ENCODE measurements at regions not wholly inside any gene's neighbourhood (a gene's known extent, or its start where the extent isn't known, plus 50 kb on each side); places are given as distances from the start of the nearest gene placed in this dataset.

- Histone ChIP-seq H3K4me3 (ENCODE audit: low read length) (no peak overlapping the region), H3K4me1 (ENCODE audit: low read length) (no peaks in the 10 kb centered on the region), H3K27me3 (ENCODE audit: low read length) (no peaks in the 10 kb centered on the region), H3K9me2 (replicated peaks; ENCODE audit: insufficient read depth, low read length) (no peaks in the 10 kb centered on the region), H3K4me2 (ENCODE audit: low read depth, low read length, poor library complexity, severe bottlenecking) (no peak overlapping the region), H3K9me3 (ENCODE audit: low read length) (no peaks in the 10 kb centered on the region), H2AFZ (ENCODE audit: low read length) (no peak overlapping the region), H3K36me3 (ENCODE audit: insufficient read depth, low read length) (no peaks in the 10 kb centered on the region), H3K79me2 (ENCODE audit: low read length) (no peaks in the 10 kb centered on the region), H3K9ac (ENCODE audit: low read length) (no peak overlapping the region), H4K20me1 (ENCODE audit: insufficient read depth, low read depth, low read length) (no peaks in the 10 kb centered on the region), H3K27ac (ENCODE audit: low read length) (no peak overlapping the region)
- no peak for DNase-seq
Observed at GRCh38 chr10:18735711-18736110, 76.5 kb downstream of the ARL5B start.

GRCh38 chr10:18737236-18737635 lies 78.0 kb downstream of the ARL5B start:
- Histone ChIP-seq H4K20me1 (ENCODE audit: insufficient read depth, low read depth, low read length) (no peaks in the 10 kb centered on the region), H3K36me3 (ENCODE audit: insufficient read depth, low read length) (no peaks in the 10 kb centered on the region), H3K4me1 (ENCODE audit: low read length) (no peaks in the 10 kb centered on the region), H3K79me2 (ENCODE audit: low read length) (no peaks in the 10 kb centered on the region), H2AFZ (ENCODE audit: low read length) (no peak overlapping the region), H3K4me3 (ENCODE audit: low read length) (no peak overlapping the region), H3K27ac (ENCODE audit: low read length) (no peak overlapping the region), H3K9me3 (ENCODE audit: low read length) (peaks cover 10% of the 10 kb centered on the region), H3K4me2 (ENCODE audit: low read depth, low read length, poor library complexity, severe bottlenecking) (no peak overlapping the region), H3K9ac (ENCODE audit: low read length) (no peak overlapping the region), H3K27me3 (ENCODE audit: low read length) (no peaks in the 10 kb centered on the region), H3K9me2 (replicated peaks; ENCODE audit: insufficient read depth, low read length) (no peaks in the 10 kb centered on the region)
- DNase-seq = no peak

GRCh38 chr10:18737841-18738240 lies 78.6 kb downstream of the ARL5B start:
- Histone ChIP-seq H3K9me2 (replicated peaks; ENCODE audit: insufficient read depth, low read length) (no peaks in the 10 kb centered on the region), H4K20me1 (ENCODE audit: insufficient read depth, low read depth, low read length) (no peaks in the 10 kb centered on the region), H3K27me3 (ENCODE audit: low read length) (no peaks in the 10 kb centered on the region), H3K4me2 (ENCODE audit: low read depth, low read length, poor library complexity, severe bottlenecking) (no peak overlapping the region), H3K4me3 (ENCODE audit: low read length) (no peak overlapping the region), H3K9ac (ENCODE audit: low read length) (no peak overlapping the region), H2AFZ (ENCODE audit: low read length) (no peak overlapping the region), H3K27ac (ENCODE audit: low read length) (no peak overlapping the region), H3K79me2 (ENCODE audit: low read length) (no peaks in the 10 kb centered on the region), H3K4me1 (ENCODE audit: low read length) (no peaks in the 10 kb centered on the region), H3K9me3 (ENCODE audit: low read length) (peaks cover 10% of the 10 kb centered on the region), H3K36me3 (ENCODE audit: insufficient read depth, low read length) (no peaks in the 10 kb centered on the region)
- DNase-seq = no peak

GRCh38 chr10:18738835-18739234 lies 79.6 kb downstream of the ARL5B start:
- H4K20me1 ChIP-seq (ENCODE audit: insufficient read depth, low read depth, low read length) = no peaks in the 10 kb centered on the region
- no peak overlapping the region for H3K27ac ChIP-seq (ENCODE audit: low read length)
- no peaks in the 10 kb centered on the region for H3K9me2 ChIP-seq (replicated peaks; ENCODE audit: insufficient read depth, low read length)
- peaks cover 10% of the 10 kb centered on the region for H3K9me3 ChIP-seq (ENCODE audit: low read length)
- no peaks in the 10 kb centered on the region for H3K27me3 ChIP-seq (ENCODE audit: low read length)
- H3K4me2 ChIP-seq (ENCODE audit: low read depth, low read length, poor library complexity, severe bottlenecking) = no peak overlapping the region
- H3K79me2 ChIP-seq (ENCODE audit: low read length) = no peaks in the 10 kb centered on the region
- H3K4me1 ChIP-seq (ENCODE audit: low read length) = no peaks in the 10 kb centered on the region
- H3K4me3 ChIP-seq (ENCODE audit: low read length) = no peak overlapping the region
- no peak for DNase-seq
- H3K36me3 ChIP-seq (ENCODE audit: insufficient read depth, low read length) = no peaks in the 10 kb centered on the region
- no peak overlapping the region for H2AFZ ChIP-seq (ENCODE audit: low read length)
- no peak overlapping the region for H3K9ac ChIP-seq (ENCODE audit: low read length)

GRCh38 chr10:18743926-18744325 lies 84.7 kb downstream of the ARL5B start:
- Histone ChIP-seq H3K4me3 (ENCODE audit: low read length) (no peak overlapping the region), H2AFZ (ENCODE audit: low read length) (no peak overlapping the region), H3K79me2 (ENCODE audit: low read length) (no peaks in the 10 kb centered on the region), H3K9me3 (ENCODE audit: low read length) (peaks cover 10% of the 10 kb centered on the region), H3K9me2 (replicated peaks; ENCODE audit: insufficient read depth, low read length) (no peaks in the 10 kb centered on the region), H3K27ac (ENCODE audit: low read length) (no peak overlapping the region), H4K20me1 (ENCODE audit: insufficient read depth, low read depth, low read length) (no peaks in the 10 kb centered on the region), H3K4me1 (ENCODE audit: low read length) (no peaks in the 10 kb centered on the region), H3K27me3 (ENCODE audit: low read length) (no peaks in the 10 kb centered on the region), H3K4me2 (ENCODE audit: low read depth, low read length, poor library complexity, severe bottlenecking) (no peak overlapping the region), H3K9ac (ENCODE audit: low read length) (no peak overlapping the region), H3K36me3 (ENCODE audit: insufficient read depth, low read length) (no peaks in the 10 kb centered on the region)
- DNase-seq = no peak

- Histone ChIP-seq H2AFZ (ENCODE audit: low read length) (no peak overlapping the region), H3K4me1 (ENCODE audit: low read length) (no peaks in the 10 kb centered on the region), H3K9ac (ENCODE audit: low read length) (no peak overlapping the region), H3K27ac (ENCODE audit: low read length) (no peak overlapping the region), H3K9me2 (replicated peaks; ENCODE audit: insufficient read depth, low read length) (no peaks in the 10 kb centered on the region), H3K79me2 (ENCODE audit: low read length) (no peaks in the 10 kb centered on the region), H4K20me1 (ENCODE audit: insufficient read depth, low read depth, low read length) (no peaks in the 10 kb centered on the region), H3K4me2 (ENCODE audit: low read depth, low read length, poor library complexity, severe bottlenecking) (no peak overlapping the region), H3K4me3 (ENCODE audit: low read length) (no peak overlapping the region), H3K9me3 (ENCODE audit: low read length) (no peaks in the 10 kb centered on the region), H3K36me3 (ENCODE audit: insufficient read depth, low read length) (no peaks in the 10 kb centered on the region), H3K27me3 (ENCODE audit: low read length) (no peaks in the 10 kb centered on the region)
- DNase-seq = no peak
Observed at GRCh38 chr10:18753312-18753895, 94.2 kb downstream of the ARL5B start.

- Histone ChIP-seq H3K27me3 (ENCODE audit: low read length) (no peaks in the 10 kb centered on the region), H3K79me2 (ENCODE audit: low read length) (no peaks in the 10 kb centered on the region), H3K36me3 (ENCODE audit: insufficient read depth, low read length) (no peaks in the 10 kb centered on the region), H3K4me2 (ENCODE audit: low read depth, low read length, poor library complexity, severe bottlenecking) (no peak overlapping the region), H3K4me3 (ENCODE audit: low read length) (no peak overlapping the region), H3K9me2 (replicated peaks; ENCODE audit: insufficient read depth, low read length) (no peaks in the 10 kb centered on the region), H2AFZ (ENCODE audit: low read length) (no peak overlapping the region), H3K4me1 (ENCODE audit: low read length) (no peaks in the 10 kb centered on the region), H3K9me3 (ENCODE audit: low read length) (no peaks in the 10 kb centered on the region), H4K20me1 (ENCODE audit: insufficient read depth, low read depth, low read length) (no peaks in the 10 kb centered on the region), H3K27ac (ENCODE audit: low read length) (no peak overlapping the region), H3K9ac (ENCODE audit: low read length) (no peak overlapping the region)
- DNase-seq = no peak
Observed at GRCh38 chr10:18759575-18759974, 100.3 kb downstream of the ARL5B start.

- H3K36me3 ChIP-seq (ENCODE audit: insufficient read depth, low read length) = no peaks in the 10 kb centered on the region
- no peak overlapping the region for H3K27ac ChIP-seq (ENCODE audit: low read length)
- no peaks in the 10 kb centered on the region for H4K20me1 ChIP-seq (ENCODE audit: insufficient read depth, low read depth, low read length)
- H3K9ac ChIP-seq (ENCODE audit: low read length) = no peak overlapping the region
- H3K27me3 ChIP-seq (ENCODE audit: low read length) = no peaks in the 10 kb centered on the region
- no peaks in the 10 kb centered on the region for H3K4me1 ChIP-seq (ENCODE audit: low read length)
- no peak overlapping the region for H3K4me3 ChIP-seq (ENCODE audit: low read length)
- H3K79me2 ChIP-seq (ENCODE audit: low read length) = no peaks in the 10 kb centered on the region
- H2AFZ ChIP-seq (ENCODE audit: low read length) = no peak overlapping the region
- no peak for DNase-seq
- no peaks in the 10 kb centered on the region for H3K9me3 ChIP-seq (ENCODE audit: low read length)
- H3K9me2 ChIP-seq (replicated peaks; ENCODE audit: insufficient read depth, low read length) = no peaks in the 10 kb centered on the region
- H3K4me2 ChIP-seq (ENCODE audit: low read depth, low read length, poor library complexity, severe bottlenecking) = no peak overlapping the region
Observed at GRCh38 chr10:18760836-18761235, 101.6 kb downstream of the ARL5B start.

- no peaks in the 10 kb centered on the region for H3K36me3 ChIP-seq (ENCODE audit: insufficient read depth, low read length)
Observed at GRCh38 chr10:18767981-18768380, 108.8 kb downstream of the ARL5B start.

More at GRCh38 chr10:18767981-18768380, 108.8 kb downstream of the ARL5B start:
- DNase-seq = no peak
- Histone ChIP-seq H3K27ac (ENCODE audit: low read length) (no peak overlapping the region), H3K9ac (ENCODE audit: low read length) (no peak overlapping the region), H3K27me3 (ENCODE audit: low read length) (no peaks in the 10 kb centered on the region), H4K20me1 (ENCODE audit: insufficient read depth, low read depth, low read length) (no peaks in the 10 kb centered on the region), H3K4me3 (ENCODE audit: low read length) (no peak overlapping the region), H3K4me2 (ENCODE audit: low read depth, low read length, poor library complexity, severe bottlenecking) (no peak overlapping the region), H3K9me2 (replicated peaks; ENCODE audit: insufficient read depth, low read length) (no peaks in the 10 kb centered on the region), H2AFZ (ENCODE audit: low read length) (no peak overlapping the region), H3K9me3 (ENCODE audit: low read length) (no peaks in the 10 kb centered on the region), H3K79me2 (ENCODE audit: low read length) (no peaks in the 10 kb centered on the region), H3K4me1 (ENCODE audit: low read length) (no peaks in the 10 kb centered on the region)

All from Karpas-422 (cell line).